HL-60 (cell line): ENCODE measurements at regions not wholly inside any gene's neighbourhood (a gene's known extent, or its start where the extent isn't known, plus 50 kb on each side); places are given as distances from the start of the nearest gene placed in this dataset.

ENCODE experiments used
- DNase-seq, 2 experiments: peaks; one replicate each; pipeline ENCODE4 v3.0.0-alpha.2; 2010 to 2020; ENCODE audit warnings: low read depth in 1 of 2, low spot score in 1 of 2
- H3K27ac ChIP-seq: fragments of 250-450 bp; sonication (Bioruptor Pico); replicated peaks from 2 replicates; pipeline ENCODE4 v1.5.1; 2020; ENCODE audit warnings: mild to moderate bottlenecking, moderate library complexity
- H3K27me3 ChIP-seq: fragments of 250-450 bp; sonication (Bioruptor Pico); 2 replicates; pipeline ENCODE4 v1.5.1; 2021; ENCODE audit warnings: mild to moderate bottlenecking, moderate library complexity; ENCODE audit not compliant: insufficient read depth, poor library complexity, severe bottlenecking
- H3K4me3 ChIP-seq: replicated peaks from 2 replicates; pipeline ENCODE4 v1.5.1; 2011; ENCODE audit warnings: mild to moderate bottlenecking, control low read depth, low read length; ENCODE audit not compliant: insufficient read depth
- GABPA ChIP-seq: IDR thresholded peaks from 2 replicates; pipeline ENCODE4 v1.6.1; 2012; ENCODE audit warnings: low read depth
- POLR2AphosphoS5 ChIP-seq: IDR thresholded peaks from 2 replicates; pipeline ENCODE4 v1.6.1; 2012; ENCODE audit warnings: low read depth
- SPI1 ChIP-seq: IDR thresholded peaks from 2 replicates; pipeline ENCODE4 v1.6.1; 2012; ENCODE audit warnings: low read depth, mild to moderate bottlenecking, borderline replicate concordance
- TF ChIP-seq, protein P1 (sequence below): IDR thresholded peaks from 2 replicates; pipeline ENCODE4 v1.6.1; 2012; ENCODE audit warnings: low read depth; ENCODE audit not compliant: insufficient replicate concordance
- TF ChIP-seq, protein P2 (sequence below): IDR thresholded peaks from one replicate; pipeline ENCODE4 v1.5.1; 2011; ENCODE audit warnings: low read length, control low read depth, inconsistent platforms; ENCODE audit not compliant: insufficient read depth

DNA sequence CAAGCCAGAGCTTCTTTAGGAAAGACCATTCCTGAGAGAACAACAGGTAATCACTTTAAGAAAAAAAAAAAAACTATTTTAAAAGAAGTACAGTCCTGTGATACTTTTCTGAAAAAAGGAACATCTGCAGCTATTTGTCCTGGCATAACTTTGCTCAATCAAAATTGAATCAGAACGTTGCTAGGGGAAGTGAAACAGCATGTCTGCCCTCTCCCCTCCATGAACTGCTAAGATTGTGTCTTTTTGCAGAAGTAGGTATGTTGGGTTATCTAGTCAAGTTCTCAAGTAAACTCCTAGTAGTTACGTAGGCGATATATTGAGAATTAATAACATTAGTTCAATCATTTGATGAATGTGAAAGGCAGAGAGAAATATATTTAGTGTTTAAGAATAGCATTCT, 1013.3 kb downstream of the TUSC7 start:
- H3K27me3 ChIP-seq = no peaks in the 10 kb centered on the region
- peak in 1 of 2 experiments; percentile 18 for DNase-seq
- no peak overlapping the region for H3K4me3 ChIP-seq
- no peak overlapping the region for H3K27ac ChIP-seq
- TF ChIP-seq SPI1 (peak; percentile 53; the same call in 1 of the 2 replicates), POLR2AphosphoS5 (no peak), GABPA (no peak)
- TF ChIP-seq, protein P1, sequence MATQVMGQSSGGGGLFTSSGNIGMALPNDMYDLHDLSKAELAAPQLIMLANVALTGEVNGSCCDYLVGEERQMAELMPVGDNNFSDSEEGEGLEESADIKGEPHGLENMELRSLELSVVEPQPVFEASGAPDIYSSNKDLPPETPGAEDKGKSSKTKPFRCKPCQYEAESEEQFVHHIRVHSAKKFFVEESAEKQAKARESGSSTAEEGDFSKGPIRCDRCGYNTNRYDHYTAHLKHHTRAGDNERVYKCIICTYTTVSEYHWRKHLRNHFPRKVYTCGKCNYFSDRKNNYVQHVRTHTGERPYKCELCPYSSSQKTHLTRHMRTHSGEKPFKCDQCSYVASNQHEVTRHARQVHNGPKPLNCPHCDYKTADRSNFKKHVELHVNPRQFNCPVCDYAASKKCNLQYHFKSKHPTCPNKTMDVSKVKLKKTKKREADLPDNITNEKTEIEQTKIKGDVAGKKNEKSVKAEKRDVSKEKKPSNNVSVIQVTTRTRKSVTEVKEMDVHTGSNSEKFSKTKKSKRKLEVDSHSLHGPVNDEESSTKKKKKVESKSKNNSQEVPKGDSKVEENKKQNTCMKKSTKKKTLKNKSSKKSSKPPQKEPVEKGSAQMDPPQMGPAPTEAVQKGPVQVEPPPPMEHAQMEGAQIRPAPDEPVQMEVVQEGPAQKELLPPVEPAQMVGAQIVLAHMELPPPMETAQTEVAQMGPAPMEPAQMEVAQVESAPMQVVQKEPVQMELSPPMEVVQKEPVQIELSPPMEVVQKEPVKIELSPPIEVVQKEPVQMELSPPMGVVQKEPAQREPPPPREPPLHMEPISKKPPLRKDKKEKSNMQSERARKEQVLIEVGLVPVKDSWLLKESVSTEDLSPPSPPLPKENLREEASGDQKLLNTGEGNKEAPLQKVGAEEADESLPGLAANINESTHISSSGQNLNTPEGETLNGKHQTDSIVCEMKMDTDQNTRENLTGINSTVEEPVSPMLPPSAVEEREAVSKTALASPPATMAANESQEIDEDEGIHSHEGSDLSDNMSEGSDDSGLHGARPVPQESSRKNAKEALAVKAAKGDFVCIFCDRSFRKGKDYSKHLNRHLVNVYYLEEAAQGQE = no peak
- TF ChIP-seq, protein P2, sequence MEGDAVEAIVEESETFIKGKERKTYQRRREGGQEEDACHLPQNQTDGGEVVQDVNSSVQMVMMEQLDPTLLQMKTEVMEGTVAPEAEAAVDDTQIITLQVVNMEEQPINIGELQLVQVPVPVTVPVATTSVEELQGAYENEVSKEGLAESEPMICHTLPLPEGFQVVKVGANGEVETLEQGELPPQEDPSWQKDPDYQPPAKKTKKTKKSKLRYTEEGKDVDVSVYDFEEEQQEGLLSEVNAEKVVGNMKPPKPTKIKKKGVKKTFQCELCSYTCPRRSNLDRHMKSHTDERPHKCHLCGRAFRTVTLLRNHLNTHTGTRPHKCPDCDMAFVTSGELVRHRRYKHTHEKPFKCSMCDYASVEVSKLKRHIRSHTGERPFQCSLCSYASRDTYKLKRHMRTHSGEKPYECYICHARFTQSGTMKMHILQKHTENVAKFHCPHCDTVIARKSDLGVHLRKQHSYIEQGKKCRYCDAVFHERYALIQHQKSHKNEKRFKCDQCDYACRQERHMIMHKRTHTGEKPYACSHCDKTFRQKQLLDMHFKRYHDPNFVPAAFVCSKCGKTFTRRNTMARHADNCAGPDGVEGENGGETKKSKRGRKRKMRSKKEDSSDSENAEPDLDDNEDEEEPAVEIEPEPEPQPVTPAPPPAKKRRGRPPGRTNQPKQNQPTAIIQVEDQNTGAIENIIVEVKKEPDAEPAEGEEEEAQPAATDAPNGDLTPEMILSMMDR = no peak

DNA sequence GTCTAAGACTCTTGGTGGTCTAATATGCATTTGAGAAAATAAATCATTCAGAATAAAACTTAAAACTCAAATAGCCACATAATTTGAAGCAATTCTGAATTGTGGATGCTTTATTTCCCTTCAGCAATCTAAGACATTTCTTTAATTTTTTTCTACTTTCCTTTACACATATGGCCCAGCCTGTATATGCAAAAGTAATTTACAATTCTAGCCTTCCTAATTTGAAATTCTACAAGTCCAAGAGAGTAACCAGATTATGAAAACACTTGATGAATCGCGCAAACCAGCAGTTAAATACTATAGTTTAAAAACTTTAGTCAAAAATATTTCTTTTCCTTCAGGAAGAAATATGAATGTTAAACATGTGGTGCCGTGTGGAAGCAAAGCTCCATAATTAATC, 1014.2 kb downstream of the TUSC7 start:
- TF ChIP-seq GABPA (no peak), POLR2AphosphoS5 (no peak), SPI1 (no peak)
- TF ChIP-seq, protein P2 = no peak
- TF ChIP-seq, protein P1 = no peak
- Histone ChIP-seq H3K4me3 (no peak overlapping the region), H3K27ac (no peak overlapping the region), H3K27me3 (no peaks in the 10 kb centered on the region)
- DNase-seq = no peak

DNA sequence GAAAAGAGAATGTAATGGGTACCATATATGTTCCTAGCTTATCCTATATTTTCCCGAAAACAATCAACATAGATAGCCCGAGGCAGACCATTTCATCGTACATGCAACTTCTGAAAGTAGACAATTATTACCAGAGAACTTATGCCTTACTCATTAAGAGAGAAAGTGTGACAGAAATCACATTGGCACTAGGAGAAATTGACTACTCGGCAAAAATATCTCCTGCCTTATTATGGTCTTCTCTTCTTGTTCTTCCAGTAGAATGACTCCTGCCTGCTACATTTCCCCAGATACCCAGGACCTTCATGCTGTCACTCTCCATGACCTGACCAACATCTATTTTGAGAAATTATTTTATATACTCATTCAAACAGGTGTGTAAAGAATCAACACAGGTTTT, 1015.7 kb downstream of the TUSC7 start:
- no peak for TF ChIP-seq POLR2AphosphoS5
- TF ChIP-seq, protein P2 = no peak
- TF ChIP-seq, protein P1 = no peak
- TF ChIP-seq GABPA = no peak
- no peak for TF ChIP-seq SPI1
- no peak overlapping the region for H3K27ac ChIP-seq
- no peak overlapping the region for H3K4me3 ChIP-seq
- no peak for DNase-seq
- H3K27me3 ChIP-seq = no peaks in the 10 kb centered on the region
